GM19043 (cell line): ENCODE measurements at regions not wholly inside any gene's neighbourhood (a gene's known extent, or its start where the extent isn't known, plus 50 kb on each side); places are given as distances from the start of the nearest gene placed in this dataset.
"Not testable (repeated sequence)": the region's sequence is repeated elsewhere in the genome, so short reads cannot be mapped to it uniquely, and the experiment has no call there.

Source experiments
- ATAC-seq: cut with Tn5 transposase; IDR thresholded peaks from one replicate; pipeline ENCODE4 v1.9.1; 2021; ENCODE audit warnings: low read depth; ENCODE audit not compliant: unreplicated experiment

- ATAC-seq = peak; percentile 50
Observed at GRCh38 chr1:81547912-81548303, 252.8 kb upstream of the ADGRL2 start.

- no peak for ATAC-seq
Observed at GRCh38 chr1:81547261-81547911, 253.3 kb upstream of the ADGRL2 start.

GRCh38 chr1:81545734-81546133, 255.0 kb upstream of the ADGRL2 start:
- no peak for ATAC-seq

- ATAC-seq = no peak
Observed at GRCh38 chr1:81543764-81544163, 257.0 kb upstream of the ADGRL2 start.

GRCh38 chr1:81542196-81542595, 258.5 kb upstream of the ADGRL2 start:
- ATAC-seq = no peak

GRCh38 chr1:81540216-81540615, 260.5 kb upstream of the ADGRL2 start:
- no peak for ATAC-seq

GRCh38 chr1:81529014-81529413, 271.7 kb upstream of the ADGRL2 start:
- no peak for ATAC-seq

- ATAC-seq = no peak
Observed at GRCh38 chr1:81525085-81525484, 275.6 kb upstream of the ADGRL2 start.

GRCh38 chr1:81519987-81520386, 280.7 kb upstream of the ADGRL2 start:
- ATAC-seq = no peak

- no peak for ATAC-seq
Observed at GRCh38 chr1:81517987-81518386, 282.7 kb upstream of the ADGRL2 start.

- ATAC-seq = no peak
Observed at GRCh38 chr1:81513796-81514354, 286.9 kb upstream of the ADGRL2 start.

GRCh38 chr1:81512252-81513003, 288.3 kb upstream of the ADGRL2 start:
- no peak for ATAC-seq

- no peak for ATAC-seq
Observed at GRCh38 chr1:81511281-81511680, 289.5 kb upstream of the ADGRL2 start.

- no peak for ATAC-seq
Observed at GRCh38 chr1:81510701-81511100, 290.0 kb upstream of the ADGRL2 start.

GRCh38 chr1:81509594-81509993, 291.1 kb upstream of the ADGRL2 start:
- no peak for ATAC-seq

GRCh38 chr1:81506699-81507098, 294.0 kb upstream of the ADGRL2 start:
- no peak for ATAC-seq

- ATAC-seq = peak; percentile 92
Observed at GRCh38 chr1:81505831-81506230, 294.9 kb upstream of the ADGRL2 start.

GRCh38 chr1:81504820-81505219, 295.9 kb upstream of the ADGRL2 start:
- not testable (repeated sequence) for ATAC-seq

GRCh38 chr1:81502705-81503104, 298.0 kb upstream of the ADGRL2 start:
- not testable (repeated sequence) for ATAC-seq

GRCh38 chr1:81501485-81501884, 299.2 kb upstream of the ADGRL2 start:
- ATAC-seq = not testable (repeated sequence)

GRCh38 chr1:81499487-81499886, 301.2 kb upstream of the ADGRL2 start:
- no peak for ATAC-seq
